Effector memory CD8-positive, alpha-beta T cell (primary cell): ENCODE measurements at regions not wholly inside any gene's neighbourhood (a gene's known extent, or its start where the extent isn't known, plus 50 kb on each side); places are given as distances from the start of the nearest gene placed in this dataset.

Experiments
- ATAC-seq: fragments of 150-1000 bp; cut with Tn5 transposase; replicated peaks from 2 replicates; pipeline ENCODE4 v1.10.0; 2021; ENCODE audit warnings: mild to moderate bottlenecking, moderate library complexity
- DNase-seq, 3 experiments: peaks; one replicate each; pipeline ENCODE4 v3.0.0; 2021
- H3K27ac Mint-ChIP-seq, 2 donors: one replicate each; pipeline ENCODE4 v1.8.0; 2022; ENCODE audit warnings: mild to moderate bottlenecking in 2 of 2, mixed read lengths in 2 of 2, moderate library complexity in 2 of 2
- H3K27me3 Mint-ChIP-seq, 2 donors: one replicate each; pipeline ENCODE4 v1.8.0; 2022; ENCODE audit warnings: mixed read lengths in 2 of 2
- H3K36me3 Mint-ChIP-seq: one replicate; pipeline ENCODE4 v1.8.0; 2022; ENCODE audit warnings: mild to moderate bottlenecking, moderate library complexity, mixed read lengths; ENCODE audit not compliant: insufficient read depth
- H3K4me1 Mint-ChIP-seq, 2 donors: one replicate each; pipeline ENCODE4 v1.8.0; 2022; ENCODE audit warnings: low read depth in 2 of 2, mixed read lengths in 2 of 2
- H3K4me3 Mint-ChIP-seq, 2 donors: one replicate each; pipeline ENCODE4 v1.8.0; 2022; ENCODE audit warnings: mild to moderate bottlenecking in 2 of 2, mixed read lengths in 2 of 2, moderate library complexity in 2 of 2
- H3K9me3 Mint-ChIP-seq, 2 donors: one replicate each; pipeline ENCODE4 v1.8.0; 2022; ENCODE audit warnings: mixed read lengths in 2 of 2

- Mint-ChIP-seq H3K36me3 (peaks cover 33% of the 10 kb centered on the region), H3K4me3 (no peak overlapping the region), H3K27me3 (no peaks in the 10 kb centered on the region), H3K9me3 (no peaks in the 10 kb centered on the region), H3K4me1 (peaks cover 13 to 15% of the 10 kb centered on the region in 2 donors), H3K27ac (peak overlapping the region in 1 of 2 donors; percentile 90)
- ATAC-seq = no peak
- DNase-seq = no peak
Observed at GRCh38 chr13:73703606-73704005, 430.6 kb downstream of the KLF12 start.

- ATAC-seq (peak; percentile 92), DNase-seq (peak in 2 of 3 experiments; percentile 13 to 15)
- Mint-ChIP-seq H3K4me3 (peak overlapping the region in 1 of 2 donors; percentile 34), H3K27ac (peak overlapping the region; percentile 31 to 90), H3K4me1 (peaks cover 17 to 19% of the 10 kb centered on the region in 2 donors), H3K36me3 (peaks cover 35% of the 10 kb centered on the region), H3K27me3 (no peaks in the 10 kb centered on the region), H3K9me3 (no peaks in the 10 kb centered on the region)
Observed at GRCh38 chr13:73702419-73703071, 431.7 kb downstream of the KLF12 start.

- H3K27me3 Mint-ChIP-seq = no peaks in the 10 kb centered on the region
- DNase-seq = no peak
- H3K27ac Mint-ChIP-seq = no peak overlapping the region
- no peaks in the 10 kb centered on the region for H3K9me3 Mint-ChIP-seq
- H3K4me1 Mint-ChIP-seq = peaks cover 18 to 21% of the 10 kb centered on the region in 2 donors
- ATAC-seq = no peak
- H3K4me3 Mint-ChIP-seq = no peak overlapping the region
- peaks cover 32% of the 10 kb centered on the region for H3K36me3 Mint-ChIP-seq
Observed at GRCh38 chr13:73701160-73701559, 433.0 kb downstream of the KLF12 start.

GRCh38 chr13:73698859-73699258 is 435.3 kb downstream of the KLF12 start:
- ATAC-seq (no peak), DNase-seq (no peak)
- peaks cover 30% of the 10 kb centered on the region for H3K36me3 Mint-ChIP-seq
- peaks cover 14 to 15% of the 10 kb centered on the region in 2 donors for H3K4me1 Mint-ChIP-seq
- no peak overlapping the region for H3K4me3 Mint-ChIP-seq
- no peaks in the 10 kb centered on the region for H3K9me3 Mint-ChIP-seq
- H3K27me3 Mint-ChIP-seq = no peaks in the 10 kb centered on the region
- H3K27ac Mint-ChIP-seq = no peak overlapping the region

- H3K27ac Mint-ChIP-seq = peak overlapping the region; percentile 33 to 58
- H3K4me3 Mint-ChIP-seq = no peak overlapping the region
- ATAC-seq = no peak
- peaks cover 7 to 15% of the 10 kb centered on the region in 2 donors for H3K4me1 Mint-ChIP-seq
- H3K27me3 Mint-ChIP-seq = no peaks in the 10 kb centered on the region
- no peak for DNase-seq
- no peaks in the 10 kb centered on the region for H3K9me3 Mint-ChIP-seq
- H3K36me3 Mint-ChIP-seq = peaks cover 31% of the 10 kb centered on the region
Observed at GRCh38 chr13:73697166-73697565, 437.0 kb downstream of the KLF12 start.

- ATAC-seq (no peak), DNase-seq (no peak)
- Mint-ChIP-seq H3K4me1 (peaks cover 7 to 18% of the 10 kb centered on the region in 2 donors), H3K27me3 (no peaks in the 10 kb centered on the region), H3K36me3 (peaks cover 34% of the 10 kb centered on the region), H3K9me3 (no peaks in the 10 kb centered on the region), H3K27ac (peak overlapping the region in 1 of 2 donors; percentile 58), H3K4me3 (no peak overlapping the region)
Observed at GRCh38 chr13:73696713-73697112, 437.5 kb downstream of the KLF12 start.

GRCh38 chr13:73696271-73696670 is 437.9 kb downstream of the KLF12 start:
- DNase-seq (no peak), ATAC-seq (no peak)
- H3K4me3 Mint-ChIP-seq = no peak overlapping the region
- no peaks in the 10 kb centered on the region for H3K27me3 Mint-ChIP-seq
- H3K36me3 Mint-ChIP-seq = peaks cover 34% of the 10 kb centered on the region
- no peak overlapping the region for H3K27ac Mint-ChIP-seq
- no peaks in the 10 kb centered on the region for H3K9me3 Mint-ChIP-seq
- peaks cover 7 to 18% of the 10 kb centered on the region in 2 donors for H3K4me1 Mint-ChIP-seq

- Mint-ChIP-seq H3K36me3 (peaks cover 27% of the 10 kb centered on the region), H3K27ac (no peak overlapping the region), H3K9me3 (no peaks in the 10 kb centered on the region), H3K4me1 (peaks cover 7 to 15% of the 10 kb centered on the region in 2 donors), H3K4me3 (no peak overlapping the region), H3K27me3 (no peaks in the 10 kb centered on the region)
- DNase-seq (no peak), ATAC-seq (no peak)
Observed at GRCh38 chr13:73695325-73695724, 438.9 kb downstream of the KLF12 start.

- DNase-seq (no peak), ATAC-seq (no peak)
- Mint-ChIP-seq H3K27ac (no peak overlapping the region), H3K4me3 (no peak overlapping the region), H3K36me3 (peaks cover 29% of the 10 kb centered on the region), H3K4me1 (peaks cover 5 to 13% of the 10 kb centered on the region in 2 donors), H3K27me3 (no peaks in the 10 kb centered on the region), H3K9me3 (no peaks in the 10 kb centered on the region)
Observed at GRCh38 chr13:73693215-73693614, 441.0 kb downstream of the KLF12 start.

GRCh38 chr13:73691891-73692290 is 442.3 kb downstream of the KLF12 start:
- H3K36me3 Mint-ChIP-seq = peaks cover 24% of the 10 kb centered on the region
- H3K27ac Mint-ChIP-seq = peak overlapping the region in 1 of 2 donors; percentile 38

GRCh38 chr13:73687929-73688328 is 446.3 kb downstream of the KLF12 start:
- H3K27me3 Mint-ChIP-seq = no peaks in the 10 kb centered on the region
- no peak for DNase-seq
- peak overlapping the region in 1 of 2 donors; percentile 35 for H3K27ac Mint-ChIP-seq
- peaks cover 7% of the 10 kb centered on the region for H3K36me3 Mint-ChIP-seq
- H3K9me3 Mint-ChIP-seq = no peaks in the 10 kb centered on the region
- no peak overlapping the region for H3K4me3 Mint-ChIP-seq
- ATAC-seq = no peak
- H3K4me1 Mint-ChIP-seq = peaks cover 0 to 18% of the 10 kb centered on the region in 2 donors

More at GRCh38 chr13:73691891-73692290, 442.3 kb downstream of the KLF12 start:
- ATAC-seq (no peak), DNase-seq (no peak)
- H3K9me3 Mint-ChIP-seq = no peaks in the 10 kb centered on the region
- no peak overlapping the region for H3K4me3 Mint-ChIP-seq
- H3K4me1 Mint-ChIP-seq = peaks cover 0 to 10% of the 10 kb centered on the region in 2 donors
- H3K27me3 Mint-ChIP-seq = no peaks in the 10 kb centered on the region

- H3K4me3 Mint-ChIP-seq = no peak overlapping the region
- DNase-seq (no peak), ATAC-seq (no peak)
- no peaks in the 10 kb centered on the region for H3K9me3 Mint-ChIP-seq
- H3K27me3 Mint-ChIP-seq = no peaks in the 10 kb centered on the region
- no peak overlapping the region for H3K27ac Mint-ChIP-seq
- H3K36me3 Mint-ChIP-seq = peaks cover 5% of the 10 kb centered on the region
- H3K4me1 Mint-ChIP-seq = peaks cover 0 to 17% of the 10 kb centered on the region in 2 donors
Observed at GRCh38 chr13:73687087-73687486, 447.1 kb downstream of the KLF12 start.

- peaks cover 5% of the 10 kb centered on the region for H3K36me3 Mint-ChIP-seq
- no peak for DNase-seq
Observed at GRCh38 chr13:73684750-73685149, 449.5 kb downstream of the KLF12 start.

GRCh38 chr13:73684286-73684685 is 449.9 kb downstream of the KLF12 start:
- Mint-ChIP-seq H3K27me3 (no peaks in the 10 kb centered on the region), H3K4me1 (peaks cover 0 to 11% of the 10 kb centered on the region in 2 donors), H3K36me3 (peaks cover 5% of the 10 kb centered on the region), H3K4me3 (no peak overlapping the region), H3K9me3 (no peaks in the 10 kb centered on the region), H3K27ac (peak overlapping the region in 1 of 2 donors; percentile 13)
- ATAC-seq (no peak), DNase-seq (no peak)

More at GRCh38 chr13:73684750-73685149, 449.5 kb downstream of the KLF12 start:
- no peak overlapping the region for H3K4me3 Mint-ChIP-seq
- H3K27ac Mint-ChIP-seq = peak overlapping the region; percentile 5 to 13
- no peak for ATAC-seq
- no peaks in the 10 kb centered on the region for H3K27me3 Mint-ChIP-seq
- no peaks in the 10 kb centered on the region for H3K9me3 Mint-ChIP-seq
- H3K4me1 Mint-ChIP-seq = peaks cover 0 to 14% of the 10 kb centered on the region in 2 donors
